ENCODE measurements at regions not wholly inside any gene's neighbourhood (a gene's known extent, or its start where the extent isn't known, plus 50 kb on each side); places are given as distances from the start of the nearest gene placed in this dataset.
A peak's percentile ranks its signal among the peaks of the same experiment; 100 is the strongest.

DNA sequence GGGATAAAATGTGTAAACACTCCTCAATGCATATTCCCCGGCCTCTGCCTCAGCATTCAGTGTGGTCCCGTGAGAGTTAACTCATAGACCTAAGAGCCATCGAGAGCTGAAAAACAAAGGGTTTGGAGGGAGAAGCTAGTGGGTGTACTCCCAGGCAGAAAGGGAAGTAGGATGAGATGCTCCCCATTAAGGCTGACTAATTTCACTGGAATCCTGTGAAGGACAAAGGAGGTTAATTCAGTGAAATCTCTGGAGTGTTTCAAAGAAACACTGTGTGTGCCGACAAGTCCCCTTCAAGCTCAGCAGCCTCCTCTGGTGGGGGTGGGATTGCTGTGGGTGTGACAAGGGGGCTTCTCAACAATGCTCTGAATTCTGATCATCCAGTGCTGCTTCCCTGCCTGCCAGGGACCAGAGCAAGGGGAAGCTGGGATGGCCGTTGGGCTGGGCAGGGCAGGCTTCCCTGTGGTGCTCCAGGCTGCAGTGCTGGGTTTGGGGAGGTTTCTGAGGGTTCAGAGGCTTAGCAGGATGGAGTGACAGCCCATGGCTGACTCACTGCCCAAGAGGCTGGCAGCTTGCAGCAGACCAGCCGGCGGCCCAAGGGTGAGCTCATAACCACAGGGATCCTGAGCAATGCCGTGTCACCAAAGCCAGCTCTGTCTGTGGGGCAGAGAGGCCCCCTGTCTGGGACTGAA is 61.4 kb upstream of the BMAL1 start:
- POLR2A ChIA-PET: interaction anchor here (0.5 kb wide), 1 partner anchor 167 kb away, joined by 3 read pairs; no protein-coding TSS in a partner anchor
- no peaks in the 10 kb centered on the region for H3K9me3 ChIP-seq (replicated peaks; ENCODE audit: control insufficient read depth, insufficient read depth, low read depth, low read length)
- H3K27me3 ChIP-seq (ENCODE audit: control insufficient read depth in 2 of 2, insufficient read depth in 2 of 2, low read length in 2 of 2): peaks cover 12 to 28% of the 10 kb centered on the region in 2 experiments
- H3K4me3 ChIP-seq: no peak overlapping the region
- no peaks in the 10 kb centered on the region for H3K9me1 ChIP-seq (ENCODE audit: control insufficient read depth, insufficient read depth, low read length)
- H3K27ac ChIP-seq (ENCODE audit: extremely low read depth, low read depth, low read length): no peak overlapping the region
- TF ChIP-seq PRMT5 (CRISPR knock-in tag; IDR thresholded peaks at IDR 0.05): no peak
- TF ChIP-seq, protein P1, sequence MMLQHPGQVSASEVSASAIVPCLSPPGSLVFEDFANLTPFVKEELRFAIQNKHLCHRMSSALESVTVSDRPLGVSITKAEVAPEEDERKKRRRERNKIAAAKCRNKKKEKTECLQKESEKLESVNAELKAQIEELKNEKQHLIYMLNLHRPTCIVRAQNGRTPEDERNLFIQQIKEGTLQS (IDR thresholded peaks at IDR 0.05): 0 out of 2 replicates have a peak, but pooled peaks have one; percentile 55
- TF ChIP-seq, protein P1 (CRISPR knock-in tag; conservative IDR thresholded peaks at IDR 0.05): no peak
- 0 out of 2 replicates have a peak, but pooled peaks have one; percentile 32 for TF ChIP-seq FOSL1 (tag; conservative IDR thresholded peaks at IDR 0.05)
- 0 out of 2 replicates have a peak, but pooled peaks cover 4% of the 10 kb centered on the region for H4K20me1 ChIP-seq (replicated peaks; ENCODE audit: control insufficient read depth, insufficient read depth, low read length)
- H3K4me1 ChIP-seq (replicated peaks in 1 of 2; ENCODE audit: control insufficient read depth in 2 of 2, insufficient read depth in 2 of 2, low read length in 2 of 2): no peaks in the 10 kb centered on the region
- intact Hi-C loops (cut with micrococcal nuclease) (no loop called here), in situ Hi-C loops (cut with MboI) (no loop called here)
- no peaks in the 10 kb centered on the region for H3K36me3 ChIP-seq (ENCODE audit: control insufficient read depth, insufficient read depth, low read length)
- BruUV-seq (replicated peaks): no TSS peak
- no peak overlapping the region for H2AFZ ChIP-seq (ENCODE audit: low read depth, low read length)
- FAIRE-seq: no peak
- CTCF ChIA-PET (ENCODE audit: low intra/inter-chr PET ratio): no interaction called here
- no peaks in the 10 kb centered on the region for H3K79me2 ChIP-seq (ENCODE audit: control insufficient read depth, insufficient read depth, low read length)
- 1% methylated on average over 8 of the region's 8 CpGs for WGBS (ENCODE audit: insufficient coverage, low coverage, missing lambda C conversion rate)
- DNase-seq (ENCODE audit: extremely low read depth in 1 of 4, low spot score in 3 of 4): no peak
- ATAC-seq: no peak
- no peak overlapping the region for H3K9ac ChIP-seq (ENCODE audit: insufficient read depth in 1 of 2, low read depth in 2 of 2, low read length in 2 of 2)
- no peak overlapping the region for H3K4me2 ChIP-seq (ENCODE audit: insufficient read depth, low read length)

DNA sequence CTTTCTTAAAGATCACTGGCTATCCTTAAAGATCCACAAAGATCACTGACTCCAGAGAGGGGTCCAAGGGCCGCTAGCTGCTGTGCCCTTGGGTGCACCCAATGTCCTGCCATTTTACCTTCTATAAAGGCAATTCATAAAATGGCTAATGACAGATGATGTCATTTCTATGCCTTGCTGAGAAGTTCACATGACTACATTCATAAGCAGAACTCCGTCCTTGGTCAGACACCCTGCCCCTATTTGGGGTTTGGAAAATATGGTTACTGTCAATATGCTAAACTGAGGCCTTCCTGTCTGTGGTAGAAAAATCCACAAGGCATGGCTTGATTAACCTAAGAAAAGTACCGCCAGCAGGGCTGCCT is 60.9 kb upstream of the BMAL1 start:
- in situ Hi-C loops (cut with MboI): no loop called here
- POLR2A ChIA-PET: no interaction called here
- H2AFZ ChIP-seq (ENCODE audit: low read depth, low read length): no peak overlapping the region

More for the DNA sequence above, 60.9 kb upstream of the BMAL1 start:
- WGBS (ENCODE audit: insufficient coverage, low coverage, missing lambda C conversion rate): 3% methylated on average over 3 of the region's 3 CpGs
- H4K20me1 ChIP-seq (replicated peaks; ENCODE audit: control insufficient read depth, insufficient read depth, low read length): 0 out of 2 replicates have a peak, but pooled peaks cover 4% of the 10 kb centered on the region
- H3K4me1 ChIP-seq (replicated peaks in 1 of 2; ENCODE audit: control insufficient read depth in 2 of 2, insufficient read depth in 2 of 2, low read length in 2 of 2): no peaks in the 10 kb centered on the region
- H3K36me3 ChIP-seq (ENCODE audit: control insufficient read depth, insufficient read depth, low read length): no peaks in the 10 kb centered on the region
- H3K79me2 ChIP-seq (ENCODE audit: control insufficient read depth, insufficient read depth, low read length): no peaks in the 10 kb centered on the region
- H3K27ac ChIP-seq (ENCODE audit: extremely low read depth, low read depth, low read length): no peak overlapping the region
- TF ChIP-seq, protein P1 (IDR thresholded peaks at IDR 0.05): peak; percentile 19; the same call in 1 of the 2 replicates
- TF ChIP-seq, protein P1 (CRISPR knock-in tag; conservative IDR thresholded peaks at IDR 0.05): no peak
- TF ChIP-seq, protein P2, sequence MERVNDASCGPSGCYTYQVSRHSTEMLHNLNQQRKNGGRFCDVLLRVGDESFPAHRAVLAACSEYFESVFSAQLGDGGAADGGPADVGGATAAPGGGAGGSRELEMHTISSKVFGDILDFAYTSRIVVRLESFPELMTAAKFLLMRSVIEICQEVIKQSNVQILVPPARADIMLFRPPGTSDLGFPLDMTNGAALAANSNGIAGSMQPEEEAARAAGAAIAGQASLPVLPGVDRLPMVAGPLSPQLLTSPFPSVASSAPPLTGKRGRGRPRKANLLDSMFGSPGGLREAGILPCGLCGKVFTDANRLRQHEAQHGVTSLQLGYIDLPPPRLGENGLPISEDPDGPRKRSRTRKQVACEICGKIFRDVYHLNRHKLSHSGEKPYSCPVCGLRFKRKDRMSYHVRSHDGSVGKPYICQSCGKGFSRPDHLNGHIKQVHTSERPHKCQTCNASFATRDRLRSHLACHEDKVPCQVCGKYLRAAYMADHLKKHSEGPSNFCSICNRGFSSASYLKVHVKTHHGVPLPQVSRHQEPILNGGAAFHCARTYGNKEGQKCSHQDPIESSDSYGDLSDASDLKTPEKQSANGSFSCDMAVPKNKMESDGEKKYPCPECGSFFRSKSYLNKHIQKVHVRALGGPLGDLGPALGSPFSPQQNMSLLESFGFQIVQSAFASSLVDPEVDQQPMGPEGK (CRISPR knock-in tag; IDR thresholded peaks at IDR 0.05; ENCODE audit: borderline replicate concordance): no peak
- TF ChIP-seq ZNF586 (CRISPR knock-in tag; conservative IDR thresholded peaks at IDR 0.05) (no peak), ZNF143 (CRISPR knock-in tag; IDR thresholded peaks at IDR 0.05) (no peak)
- H3K9me3 ChIP-seq (replicated peaks; ENCODE audit: control insufficient read depth, insufficient read depth, low read depth, low read length): no peaks in the 10 kb centered on the region
- H3K27me3 ChIP-seq (ENCODE audit: control insufficient read depth in 2 of 2, insufficient read depth in 2 of 2, low read length in 2 of 2): peaks cover 12 to 28% of the 10 kb centered on the region in 2 experiments
- DNase-seq (ENCODE audit: extremely low read depth in 1 of 4, low spot score in 3 of 4) (no peak), FAIRE-seq (no peak), ATAC-seq (no peak)
- H3K9ac ChIP-seq (ENCODE audit: insufficient read depth in 1 of 2, low read depth in 2 of 2, low read length in 2 of 2): no peak overlapping the region
- intact Hi-C loops (cut with micrococcal nuclease): no loop called here
- CTCF ChIA-PET (ENCODE audit: low intra/inter-chr PET ratio): no interaction called here
- no peak overlapping the region for H3K4me3 ChIP-seq
- H3K9me1 ChIP-seq (ENCODE audit: control insufficient read depth, insufficient read depth, low read length): no peaks in the 10 kb centered on the region
- no peak overlapping the region for H3K4me2 ChIP-seq (ENCODE audit: insufficient read depth, low read length)
- BruUV-seq (replicated peaks): no TSS peak
